GM23338 (cell line): ENCODE measurements at regions not wholly inside any gene's neighbourhood (a gene's known extent, or its start where the extent isn't known, plus 50 kb on each side); places are given as distances from the start of the nearest gene placed in this dataset.

Experiments used
- ATAC-seq: fragments of 200-7000 bp; cut with Tn5 transposase; 3 replicates; pipeline ENCODE4 v1.9.1; 2020
- DNase-seq: peaks from one replicate; pipeline ENCODE4 v3.0.0-alpha.2; 2015; ENCODE audit warnings: low spot score
- H2AFZ ChIP-seq: fragments of 200-600 bp; sonication (generic); 2 replicates; pipeline ENCODE4 v1.8.0; 2016; ENCODE audit warnings: antibody characterized with exemption, mild to moderate bottlenecking, moderate library complexity
- H3F3A ChIP-seq: fragments of 200-600 bp; sonication (generic); replicated peaks from 2 replicates; pipeline ENCODE4 v1.8.0; 2017; ENCODE audit warnings: antibody characterized with exemption, mixed run types, low read depth
- H3K27ac ChIP-seq: fragments of 200-600 bp; sonication (generic); 2 replicates; pipeline ENCODE4 v1.6.1; 2016; ENCODE audit warnings: low read depth
- H3K27me3 ChIP-seq: fragments of 200-600 bp; sonication (generic); 2 replicates; pipeline ENCODE4 v1.8.0; 2016; ENCODE audit warnings: mild to moderate bottlenecking, mixed run types, moderate library complexity; ENCODE audit not compliant: insufficient read depth
- H3K36me3 ChIP-seq: fragments of 200-600 bp; sonication (generic); 2 replicates; pipeline ENCODE4 v1.8.0; 2016; ENCODE audit warnings: mild to moderate bottlenecking; ENCODE audit not compliant: insufficient read depth
- H3K4me1 ChIP-seq: fragments of 200-600 bp; sonication (generic); 2 replicates; pipeline ENCODE4 v1.8.0; 2016; ENCODE audit warnings: mild to moderate bottlenecking, moderate library complexity; ENCODE audit not compliant: insufficient read depth
- H3K4me2 ChIP-seq: fragments of 200-600 bp; sonication (generic); 2 replicates; pipeline ENCODE4 v1.7.1; 2017; ENCODE audit warnings: mixed run types
- H3K4me3 ChIP-seq: fragments of 200-600 bp; sonication (generic); 2 replicates; pipeline ENCODE4 v1.6.1; 2016; ENCODE audit warnings: mixed run types
- H3K79me2 ChIP-seq: fragments of 200-600 bp; sonication (generic); replicated peaks from 2 replicates; pipeline ENCODE4 v1.8.0; 2017; ENCODE audit warnings: mild to moderate bottlenecking; ENCODE audit not compliant: insufficient read depth
- H3K9me2 ChIP-seq: fragments of 200-600 bp; sonication (generic); 2 replicates; pipeline ENCODE4 v1.8.0; 2017; ENCODE audit not compliant: insufficient read depth
- H4K20me1 ChIP-seq: fragments of 200-600 bp; sonication (generic); replicated peaks from 2 replicates; pipeline ENCODE4 v1.8.0; 2017; ENCODE audit warnings: mild to moderate bottlenecking; ENCODE audit not compliant: insufficient read depth
- H3K27ac Mint-ChIP-seq: 2 replicates; pipeline ENCODE4 v1.8.0; 2020; ENCODE audit warnings: inconsistent platforms, mild to moderate bottlenecking, moderate library complexity, mixed read lengths
- H3K27me3 Mint-ChIP-seq: 3 replicates; pipeline ENCODE4 v1.8.0; 2022; ENCODE audit warnings: low read depth, mild to moderate bottlenecking, moderate library complexity, mixed read lengths, inconsistent platforms; ENCODE audit not compliant: insufficient read depth, poor library complexity
- H3K36me3 Mint-ChIP-seq: 3 replicates; pipeline ENCODE4 v1.8.0; 2021; ENCODE audit warnings: low read depth, mild to moderate bottlenecking, inconsistent platforms, moderate library complexity, mixed read lengths
- H3K4me1 Mint-ChIP-seq: 3 replicates; pipeline ENCODE4 v1.8.0; 2020; ENCODE audit warnings: mild to moderate bottlenecking, inconsistent platforms, mixed read lengths
- H3K4me3 Mint-ChIP-seq: 3 replicates; pipeline ENCODE4 v1.8.0; 2021; ENCODE audit warnings: moderate library complexity, mild to moderate bottlenecking, inconsistent platforms, mixed read lengths
- H3K9me3 Mint-ChIP-seq: 3 replicates; pipeline ENCODE4 v1.8.0; 2020; ENCODE audit warnings: moderate library complexity, mild to moderate bottlenecking, inconsistent platforms, mixed read lengths
- CREB1 ChIP-seq: fragments of 250-450 bp; sonication (Bioruptor Pico); IDR thresholded peaks from 2 replicates; pipeline ENCODE4 v1.5.0; 2020; ENCODE audit warnings: low read depth, mild to moderate bottlenecking, moderate library complexity
- CTCF ChIP-seq, 2 experiments: fragments of 200-600 bp in 1 of 2; sonication (generic) in 1 of 2; conservative IDR thresholded peaks; 2 replicates each; pipeline versions ENCODE4 v1.5.1 to v1.6.1; 2016 to 2017; ENCODE audit warnings: antibody characterized with exemption in 2 of 2, low read depth in 2 of 2, mild to moderate bottlenecking in 2 of 2, moderate library complexity in 1 of 2
- ETS1 ChIP-seq: IDR thresholded peaks from 2 replicates; pipeline ENCODE4 v1.6.1; 2016; ENCODE audit warnings: antibody characterized with exemption
- EZH2 ChIP-seq: fragments of 200-600 bp; sonication (generic); IDR thresholded peaks from one replicate; pipeline ENCODE4 v1.8.0; 2017; ENCODE audit warnings: antibody characterized with exemption, mild to moderate bottlenecking, low read depth; ENCODE audit not compliant: unreplicated experiment
- EZH2phosphoT487 ChIP-seq: fragments of 200-600 bp; sonication (generic); IDR thresholded peaks from one replicate; pipeline ENCODE4 v1.8.1; 2018; ENCODE audit warnings: antibody characterized with exemption; ENCODE audit not compliant: unreplicated experiment
- JUNB ChIP-seq: IDR thresholded peaks from one replicate; pipeline ENCODE4 v1.6.1; 2016; ENCODE audit warnings: antibody characterized with exemption; ENCODE audit not compliant: unreplicated experiment
- NANOG ChIP-seq: IDR thresholded peaks from 2 replicates; pipeline ENCODE4 v1.6.1; 2016; ENCODE audit warnings: antibody characterized with exemption, borderline replicate concordance
- POLR2AphosphoS5 ChIP-seq: IDR thresholded peaks from 2 replicates; pipeline ENCODE4 v1.6.1; 2016; ENCODE audit warnings: antibody characterized with exemption, low read depth
- REST ChIP-seq: IDR thresholded peaks from one replicate; pipeline ENCODE4 v1.6.1; 2018; ENCODE audit warnings: antibody characterized with exemption; ENCODE audit not compliant: unreplicated experiment
- STAT1 ChIP-seq: IDR thresholded peaks from one replicate; pipeline ENCODE4 v1.6.1; 2016; ENCODE audit warnings: antibody characterized with exemption; ENCODE audit not compliant: unreplicated experiment
- ZNF114 ChIP-seq: fragments of 250-450 bp; sonication (Bioruptor Pico); IDR thresholded peaks from 2 replicates; pipeline ENCODE4 v1.5.0; 2020; ENCODE audit warnings: mild to moderate bottlenecking, moderate library complexity
- ZNF331 ChIP-seq: fragments of 250-450 bp; sonication (Bioruptor Pico); IDR thresholded peaks from 2 replicates; pipeline ENCODE4 v1.5.0; 2020; ENCODE audit warnings: low read depth, mild to moderate bottlenecking, moderate library complexity
- ZNF462 ChIP-seq: fragments of 250-450 bp; sonication (Bioruptor Pico); IDR thresholded peaks from 2 replicates; pipeline ENCODE4 v1.5.0; 2020; ENCODE audit warnings: mild to moderate bottlenecking, moderate library complexity

- no peaks in the 10 kb centered on the region for H3F3A ChIP-seq
- H3K4me1 ChIP-seq, result peaks cover 9% of the 10 kb centered on the region
- Mint-ChIP-seq H3K4me1 (peaks cover 10% of the 10 kb centered on the region; the same call in 2 of the 3 replicates), H3K27me3 (peaks cover 6% of the 10 kb centered on the region), H3K27ac (no peak overlapping the region), H3K9me3 (no peaks in the 10 kb centered on the region), H3K4me3 (no peak overlapping the region), H3K36me3 (no peaks in the 10 kb centered on the region)
- H3K4me2 ChIP-seq, result no peak overlapping the region
- no peaks in the 10 kb centered on the region for H3K27me3 ChIP-seq
- TF ChIP-seq EZH2 (no peak), EZH2phosphoT487 (no peak), STAT1 (no peak), CTCF (conservative IDR thresholded peaks at IDR 0.05; ENCODE audit: low read depth in 2 of 2) (no peak), ZNF114 (CRISPR knock-in tag) (no peak), REST (no peak), POLR2AphosphoS5 (no peak), ZNF331 (CRISPR knock-in tag) (no peak), JUNB (no peak), NANOG (no peak), ETS1 (no peak), ZNF462 (CRISPR knock-in tag) (no peak), CREB1 (CRISPR knock-in tag) (no peak)
- H3K79me2 ChIP-seq, result no peaks in the 10 kb centered on the region
- H3K27ac ChIP-seq, result no peak overlapping the region
- 0 out of 2 replicates have a peak, but pooled peaks cover 6% of the 10 kb centered on the region for H3K9me2 ChIP-seq
- no peak for ATAC-seq
- no peak overlapping the region for H3K4me3 ChIP-seq
- no peaks in the 10 kb centered on the region for H3K36me3 ChIP-seq
- DNase-seq, result no peak
- H2AFZ ChIP-seq, result peak overlapping the region; percentile 97; the same call in 1 of the 2 replicates
- H4K20me1 ChIP-seq, result no peaks in the 10 kb centered on the region
Measured at GRCh38 chr1:8139383-8139782, 113.3 kb upstream of the ERRFI1 start.
